ENCODE measurements at regions not wholly inside any gene's neighbourhood (a gene's known extent, or its start where the extent isn't known, plus 50 kb on each side); places are given as distances from the start of the nearest gene placed in this dataset.

GRCh38 chr12:12017135-12017581 lies 53.6 kb upstream of the BCL2L14 start:
- ATAC-seq (peak in 7 of 8 donors; percentile 32 to 83 (median 46)), DNase-seq (no peak)
- Histone ChIP-seq H3K4me1 (peaks cover 0 to 32% (median 6%) of the 10 kb centered on the region in 9 donors), H3K27ac (peak overlapping the region in 1 of 10 donors; percentile 3), H3K4me3 (no peak overlapping the region), H3K9me3 (no peaks in the 10 kb centered on the region), H3K27me3 (no peaks in the 10 kb centered on the region), H3K36me3 (no peaks in the 10 kb centered on the region)
- 45 to 62% methylated on average over 3 of the region's 3 CpGs for WGBS, 2 donors
- no peak for TF ChIP-seq CTCF (IDR thresholded peaks at IDR 0.05)
- intact Hi-C loops (cut with DNase I), result loop anchor here in 5 of 10 donors (5.0 to 10.0 kb wide), 6 partner anchors 122 to 435 kb away; partner anchors contain the start of gene ETV6 (in 1 of the 5)

- H3K4me3 ChIP-seq, result no peak overlapping the region
- H3K4me1 ChIP-seq, result peaks cover 0 to 32% (median 6%) of the 10 kb centered on the region in 9 donors
- H3K27me3 ChIP-seq, result no peaks in the 10 kb centered on the region
- 40 to 48% methylated on average over 4 of the region's 4 CpGs for WGBS, 2 donors
- no peak overlapping the region for H3K27ac ChIP-seq
- H3K9me3 ChIP-seq, result no peaks in the 10 kb centered on the region
- intact Hi-C loops (cut with DNase I), result loop anchor here in 5 of 10 donors (5.0 to 10.0 kb wide), 6 partner anchors 123 to 435 kb away; partner anchors contain the start of gene ETV6 (in 1 of the 5)
- H3K36me3 ChIP-seq, result no peaks in the 10 kb centered on the region
- TF ChIP-seq CTCF (IDR thresholded peaks at IDR 0.05), result peak in 8 of 9 donors; percentile 8 to 58 (median 42)
- DNase-seq, result no peak
- ATAC-seq, result peak; percentile 48 to 73 (median 60)
These were observed 52.9 kb upstream of the BCL2L14 start for GRCh38 chr12:12017798-12018197.

- no peak overlapping the region for H3K4me3 ChIP-seq
- intact Hi-C loops (cut with DNase I), result loop anchor here in 5 of 10 donors (5.0 to 10.0 kb wide), 6 partner anchors 124 to 436 kb away; partner anchors contain the start of gene ETV6 (in 1 of the 5)
These were observed 52.3 kb upstream of the BCL2L14 start for GRCh38 chr12:12018454-12018853.

GRCh38 chr12:12019881-12020280 lies 50.9 kb upstream of the BCL2L14 start:
- H3K4me3 ChIP-seq, result no peak overlapping the region
- no peaks in the 10 kb centered on the region for H3K27me3 ChIP-seq
- H3K4me1 ChIP-seq, result peaks cover 0 to 35% (median 6%) of the 10 kb centered on the region in 9 donors
- no peak for TF ChIP-seq CTCF (IDR thresholded peaks at IDR 0.05)
- no peak for DNase-seq
- H3K9me3 ChIP-seq, result no peaks in the 10 kb centered on the region
- intact Hi-C loops (cut with DNase I), result loop anchor here in 5 of 10 donors (5.0 to 10.0 kb wide), 7 partner anchors 115 to 438 kb away; partner anchors contain the start of gene ETV6 (in 1 of the 5)
- no peaks in the 10 kb centered on the region for H3K36me3 ChIP-seq
- no peak overlapping the region for H3K27ac ChIP-seq
- ATAC-seq, result no peak
- 97 to 98% methylated on average over 9 of the region's 9 CpGs for WGBS, 2 donors

More at GRCh38 chr12:12018454-12018853, 52.3 kb upstream of the BCL2L14 start:
- Histone ChIP-seq H3K4me1 (peaks cover 0 to 32% (median 6%) of the 10 kb centered on the region in 9 donors), H3K27me3 (no peaks in the 10 kb centered on the region), H3K27ac (no peak overlapping the region), H3K36me3 (no peaks in the 10 kb centered on the region), H3K9me3 (no peaks in the 10 kb centered on the region)
- WGBS, 2 donors, result 55 to 61% methylated on average over 8 of the region's 8 CpGs
- no peak for TF ChIP-seq CTCF (IDR thresholded peaks at IDR 0.05)
- no peak for DNase-seq
- peak in 6 of 8 donors; percentile 8 to 56 (median 17) for ATAC-seq

Data from heart right ventricle (tissue), 16 donors.